ENCODE measurements at regions not wholly inside any gene's neighbourhood (a gene's known extent, or its start where the extent isn't known, plus 50 kb on each side); places are given as distances from the start of the nearest gene placed in this dataset.

DNA sequence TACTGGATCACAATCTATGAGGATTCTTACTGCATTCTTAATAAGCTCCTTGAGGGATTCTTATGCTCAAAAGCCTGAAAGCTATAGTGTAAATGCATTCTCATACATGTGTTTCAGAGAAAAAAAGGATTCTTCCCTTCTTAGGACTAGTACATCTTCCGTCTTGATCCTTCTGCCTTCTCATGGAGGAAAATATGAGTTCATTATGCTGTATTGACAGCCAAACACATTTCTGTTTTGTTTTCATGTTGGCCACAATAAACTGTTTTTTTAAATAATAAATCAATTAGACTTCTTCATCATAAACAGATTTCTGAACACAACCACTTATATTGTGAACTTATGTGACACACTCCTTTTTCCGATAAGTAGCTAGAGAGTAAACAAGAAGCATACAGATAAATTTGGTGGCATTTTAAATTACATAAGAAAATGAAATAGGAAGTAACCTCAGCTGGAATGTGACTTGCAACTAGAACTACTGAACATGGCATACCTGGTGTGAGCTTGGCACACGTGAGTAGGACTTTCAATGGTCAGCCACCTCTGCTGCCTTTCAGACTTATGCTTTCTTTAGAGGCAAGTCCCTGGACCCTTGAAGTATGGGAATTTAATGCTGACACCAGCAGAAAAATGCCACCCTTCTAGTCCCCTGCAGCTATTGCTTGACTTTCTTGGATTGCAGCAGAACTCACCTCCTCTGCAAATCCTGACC lies 350.4 kb downstream of the BCKDHB start:
- ATAC-seq (ENCODE audit: low FRiP score) (no peak), DNase-seq (ENCODE audit: low spot score) (no peak)
- no peak for TF ChIP-seq CTCF (IDR thresholded peaks at IDR 0.05)

DNA sequence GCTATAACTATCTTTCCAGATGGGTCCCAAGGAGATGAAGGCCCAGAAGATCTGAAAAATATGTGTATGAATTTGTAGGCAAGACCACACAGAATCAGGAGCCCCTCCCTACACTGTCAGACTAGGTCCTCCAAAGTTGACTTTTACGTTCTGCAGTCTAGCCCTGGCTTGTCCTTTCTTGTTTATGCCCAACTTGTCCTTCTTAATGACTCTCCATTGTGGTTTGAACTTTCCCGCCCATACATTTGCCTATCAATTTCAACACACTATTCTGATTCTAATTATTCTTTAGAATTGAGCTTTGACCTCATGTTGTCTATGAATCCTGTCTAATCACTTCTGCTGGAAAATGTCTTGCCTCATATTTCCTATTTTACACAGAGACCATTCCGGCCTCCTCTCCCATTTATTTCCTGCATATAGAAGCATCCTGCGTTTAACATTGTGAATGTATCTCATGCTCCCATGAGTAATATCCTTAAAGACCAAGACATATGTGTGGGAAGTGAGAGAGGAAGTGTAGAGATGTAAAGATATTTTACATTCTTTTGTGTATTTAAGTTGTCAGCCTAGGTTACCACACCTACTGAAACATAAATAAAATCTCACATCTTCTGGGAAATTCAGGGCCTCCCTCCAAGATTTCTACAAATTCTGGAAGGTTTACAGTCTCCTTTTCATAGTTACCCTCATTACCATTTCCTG lies 348.3 kb downstream of the BCKDHB start:
- TF ChIP-seq CTCF (IDR thresholded peaks at IDR 0.05) = no peak
- no peak for ATAC-seq (ENCODE audit: low FRiP score)
- no peak for DNase-seq (ENCODE audit: low spot score)

DNA sequence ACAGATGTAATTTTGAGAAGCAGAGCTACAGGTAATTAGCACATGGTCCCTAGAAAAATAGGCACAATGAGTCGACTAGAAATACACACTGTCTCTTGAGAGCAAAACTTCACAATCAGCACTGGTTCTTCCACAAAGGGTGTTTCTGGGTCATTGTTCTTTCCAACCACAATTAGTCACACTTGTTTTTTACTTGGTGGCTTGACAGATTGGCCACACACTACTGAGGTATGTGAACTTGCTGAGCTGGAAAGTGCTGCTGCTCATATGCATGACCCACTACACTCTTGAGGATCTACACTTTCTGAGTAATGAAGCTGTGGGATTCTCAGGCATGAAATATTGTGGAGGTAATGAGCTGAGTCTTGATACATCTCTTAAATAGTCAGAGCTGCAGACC lies 347.7 kb downstream of the BCKDHB start:
- no peak for TF ChIP-seq CTCF (IDR thresholded peaks at IDR 0.05)
- DNase-seq (ENCODE audit: low spot score) (no peak), ATAC-seq (ENCODE audit: low FRiP score) (no peak)

GRCh38 chr6:80449726-80450125 lies 343.3 kb downstream of the BCKDHB start:
- ATAC-seq (ENCODE audit: low FRiP score) (no peak), DNase-seq (ENCODE audit: low spot score) (no peak)
- no peak for TF ChIP-seq CTCF (IDR thresholded peaks at IDR 0.05)

DNA sequence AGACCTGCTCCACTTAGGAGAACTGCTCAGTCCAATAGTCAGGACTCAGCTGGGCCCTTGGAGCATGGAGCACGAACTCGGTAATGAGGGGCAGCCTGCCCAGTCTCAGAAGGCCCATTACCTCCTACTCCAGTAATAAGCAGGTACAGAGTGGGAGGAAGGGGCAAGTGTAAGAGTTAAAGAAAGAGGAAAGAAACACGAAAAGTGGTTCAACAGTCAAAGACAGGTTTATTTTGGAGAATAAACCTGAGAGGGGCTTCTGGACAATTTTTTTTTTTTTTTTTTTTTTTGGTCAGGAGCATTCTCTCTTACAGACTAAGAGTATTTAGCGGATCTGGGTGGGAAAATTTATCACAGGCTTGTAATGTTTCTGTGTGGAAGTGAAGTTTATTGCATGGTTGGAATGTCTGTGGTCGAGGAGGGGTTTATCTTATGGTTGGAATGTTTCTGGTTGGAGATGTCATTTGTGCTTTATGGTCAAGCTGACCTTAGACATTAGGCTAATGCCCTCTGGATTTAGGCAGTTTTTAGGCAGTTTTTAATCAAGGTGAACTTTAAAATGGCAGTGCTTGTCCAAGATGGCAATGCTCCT lies 340.1 kb downstream of the BCKDHB start:
- ATAC-seq (ENCODE audit: low FRiP score) = no peak
- no peak for TF ChIP-seq CTCF (IDR thresholded peaks at IDR 0.05)
- DNase-seq (ENCODE audit: low spot score) = no peak

DNA sequence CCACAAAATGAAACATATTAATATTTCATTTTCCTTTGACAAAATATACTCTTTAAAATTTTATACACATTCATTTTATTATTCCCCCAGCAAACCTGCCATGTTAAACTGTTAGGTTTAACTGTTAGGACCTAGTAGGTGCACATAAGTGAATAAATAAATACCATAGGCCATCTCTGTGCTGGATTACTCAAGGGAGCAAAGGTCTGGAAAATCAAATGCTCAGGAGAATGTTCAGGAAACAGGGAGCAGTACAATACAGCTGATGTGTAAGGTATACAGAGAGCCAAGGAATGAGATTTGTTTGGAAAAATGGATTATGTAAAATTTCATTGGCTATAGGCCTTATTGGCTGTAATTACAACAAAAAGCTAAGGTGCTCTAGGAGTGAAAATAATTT lies 339.3 kb downstream of the BCKDHB start:
- ATAC-seq (ENCODE audit: low FRiP score) (no peak), DNase-seq (ENCODE audit: low spot score) (no peak)
- no peak for TF ChIP-seq CTCF (IDR thresholded peaks at IDR 0.05)
